EH (cell line): ENCODE measurements at regions not wholly inside any gene's neighbourhood (a gene's known extent, or its start where the extent isn't known, plus 50 kb on each side); places are given as distances from the start of the nearest gene placed in this dataset.

ENCODE experiments used
- DNase-seq: peaks from one replicate; pipeline ENCODE4 v3.0.0-alpha.2; 2015; ENCODE audit warnings: low read depth

DNA sequence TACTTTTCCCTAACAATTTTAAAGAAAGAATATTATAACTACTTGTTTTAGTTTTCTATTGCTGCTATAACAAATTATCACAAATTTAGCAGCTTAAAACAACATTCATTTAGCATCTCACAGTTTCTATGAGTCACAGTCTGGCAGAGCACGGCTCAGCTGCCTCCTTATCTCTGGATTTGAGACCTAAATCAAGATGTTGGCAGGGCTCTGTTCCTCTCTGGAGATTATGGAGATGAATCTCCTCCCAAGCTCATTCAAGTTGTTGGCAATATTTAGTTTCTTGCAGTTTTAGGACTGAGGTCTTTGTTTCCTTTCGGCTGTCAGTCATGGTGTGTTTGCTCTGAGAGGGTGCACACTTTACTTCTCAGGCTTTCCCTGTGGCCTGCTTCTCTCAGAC, 1065.8 kb upstream of the EYS start:
- DNase-seq = no peak

DNA sequence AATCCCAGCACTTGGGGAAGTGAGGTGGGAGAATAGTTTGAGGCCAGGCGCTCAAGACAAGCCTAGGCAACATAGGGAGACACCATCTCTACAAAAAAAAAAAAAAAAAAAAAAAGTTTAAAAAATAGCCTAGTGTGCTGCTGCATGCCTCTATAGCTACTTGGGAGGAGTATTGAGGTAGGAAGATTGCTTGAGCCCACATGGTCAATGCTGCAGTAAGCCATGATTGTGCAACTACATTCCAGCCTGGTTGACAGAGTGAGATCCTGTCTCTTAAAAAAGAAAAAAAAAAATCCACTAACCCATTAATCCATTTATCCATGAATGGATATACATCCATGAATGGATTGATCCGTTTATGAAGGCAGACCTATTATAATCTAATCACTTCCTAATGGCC, 1064.6 kb upstream of the EYS start:
- no peak for DNase-seq

GRCh38 chr6:66751630-66752029, 1044.6 kb upstream of the EYS start:
- no peak for DNase-seq

GRCh38 chr6:66740346-66740745, 1033.3 kb upstream of the EYS start:
- DNase-seq = no peak

GRCh38 chr6:66735106-66735890, 1028.3 kb upstream of the EYS start:
- DNase-seq = no peak

GRCh38 chr6:66731310-66731709, 1024.3 kb upstream of the EYS start:
- DNase-seq = no peak

DNA sequence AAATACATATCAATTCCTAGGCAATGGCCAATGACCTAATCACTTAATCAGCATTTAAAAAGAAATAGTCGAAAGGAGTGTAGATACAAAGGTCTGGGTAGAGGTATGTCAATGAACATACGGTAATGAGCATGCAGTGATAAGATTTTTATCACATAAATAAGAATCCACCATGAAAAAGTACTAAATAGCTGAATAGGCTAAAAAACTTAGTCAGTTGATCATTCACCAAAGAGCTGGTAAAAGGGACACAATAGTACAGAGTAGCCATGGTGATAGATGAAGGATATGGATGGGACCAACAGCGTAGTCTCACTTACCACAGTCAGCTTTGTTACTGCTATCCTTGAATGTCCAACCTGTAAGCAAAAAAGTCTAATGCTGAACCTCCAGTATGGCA, 1018.6 kb upstream of the EYS start:
- no peak for DNase-seq

- DNase-seq = no peak
Observed at GRCh38 chr6:66717801-66718200, 1010.8 kb upstream of the EYS start.

DNA sequence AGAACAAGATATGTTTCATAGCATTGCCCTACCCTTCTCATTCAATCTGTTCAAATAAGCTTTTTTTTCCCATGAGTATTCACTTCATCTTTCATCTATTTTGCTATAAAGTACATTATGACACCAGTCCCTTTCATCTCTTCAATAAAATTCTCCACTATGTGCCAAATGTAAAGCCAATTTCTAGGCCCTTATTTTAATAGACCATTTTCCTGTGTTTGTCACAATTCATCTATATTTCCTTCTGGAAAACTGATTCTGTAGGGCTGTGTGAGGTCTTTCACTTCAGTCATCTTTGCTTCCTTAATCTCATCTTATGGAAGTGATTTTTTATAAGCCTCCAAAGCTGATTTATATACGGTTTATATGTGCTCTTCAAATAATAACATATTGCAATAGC, 992.4 kb upstream of the EYS start:
- no peak for DNase-seq

GRCh38 chr6:66689608-66690007, 982.6 kb upstream of the EYS start:
- DNase-seq = no peak

- DNase-seq = no peak
Observed at GRCh38 chr6:66687611-66688140, 980.6 kb upstream of the EYS start.

- DNase-seq = no peak
Observed at GRCh38 chr6:66675906-66676305, 968.9 kb upstream of the EYS start.

DNA sequence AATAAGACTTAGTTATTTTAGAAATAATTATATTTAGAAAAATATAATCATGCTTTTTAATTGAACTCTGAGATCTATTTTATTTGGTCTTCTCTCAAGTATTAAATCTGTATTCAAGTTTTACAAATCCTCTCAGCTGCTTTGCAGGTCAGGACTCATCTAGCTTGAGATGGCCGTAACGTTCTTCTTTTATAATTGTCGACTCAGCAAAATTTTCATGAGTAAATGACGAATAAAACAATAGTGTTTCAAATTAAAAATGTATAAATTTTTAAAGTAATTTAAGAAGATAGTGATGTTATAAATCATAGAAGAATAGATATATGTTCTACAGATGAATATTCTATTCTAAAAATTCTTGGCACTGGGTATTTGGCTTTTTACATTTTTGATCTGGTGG, 957.1 kb upstream of the EYS start:
- DNase-seq = no peak

DNA sequence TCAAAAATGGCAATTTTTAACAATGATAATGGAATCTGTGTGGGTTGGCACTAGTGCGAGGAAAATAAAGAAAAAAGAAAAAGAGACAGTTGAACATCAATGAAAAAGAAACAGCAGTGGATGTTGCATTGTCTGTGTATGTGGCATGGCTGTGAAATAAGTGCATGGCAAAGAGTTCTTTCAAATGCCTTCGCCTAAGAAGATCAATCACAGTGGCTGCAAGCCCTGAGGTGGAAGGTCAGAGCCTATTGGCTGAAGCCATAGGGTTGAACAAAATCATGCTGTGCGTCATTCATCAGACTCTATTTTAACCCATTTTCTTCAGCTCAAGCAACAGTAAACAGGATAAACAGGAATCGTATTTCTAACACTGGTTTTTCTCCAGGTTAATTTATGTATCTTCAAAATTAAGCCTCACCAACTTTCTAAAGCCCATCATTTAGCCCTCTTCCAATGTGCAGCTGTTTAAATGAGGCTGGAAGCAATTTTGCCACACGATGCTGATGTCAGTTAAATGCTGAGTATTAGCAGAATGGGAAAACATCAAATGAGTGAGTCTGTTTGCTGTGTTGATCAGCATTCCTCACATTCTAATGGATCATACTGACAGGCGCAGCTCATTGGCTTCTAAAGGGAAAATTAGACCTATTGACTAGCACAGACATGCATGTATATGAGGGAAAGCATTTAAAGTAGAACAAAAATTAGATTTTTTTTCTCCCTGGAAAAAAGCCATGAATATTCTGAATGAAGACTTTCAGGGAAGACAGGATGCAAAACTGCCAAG, 955.9 kb upstream of the EYS start:
- DNase-seq = no peak

GRCh38 chr6:66662196-66662595, 955.2 kb upstream of the EYS start:
- DNase-seq = no peak

DNA sequence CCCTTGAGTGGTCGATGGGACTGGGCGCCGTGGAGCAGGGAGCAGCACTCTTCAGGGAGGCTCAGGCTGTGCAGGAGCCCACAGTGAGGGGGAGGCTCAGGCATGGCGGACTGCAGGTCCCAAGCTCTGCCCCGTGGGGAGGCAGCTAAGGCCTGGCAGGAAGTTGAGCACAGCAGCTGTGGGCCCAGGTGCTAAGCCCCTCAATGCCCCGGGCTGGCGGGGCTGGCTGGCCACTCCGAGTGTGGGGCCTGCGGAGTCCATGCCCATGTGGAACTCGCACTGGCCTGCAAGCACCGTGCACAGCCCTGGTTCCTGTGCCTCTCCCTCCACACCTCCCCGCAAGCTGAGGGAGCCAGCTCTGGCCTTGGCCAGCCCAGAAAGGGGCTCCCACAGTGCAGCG, 948.4 kb upstream of the EYS start:
- DNase-seq = no peak

- DNase-seq = no peak
Observed at GRCh38 chr6:66638518-66638917, 931.5 kb upstream of the EYS start.

- DNase-seq = no peak
Observed at GRCh38 chr6:66638099-66638498, 931.1 kb upstream of the EYS start.

GRCh38 chr6:66628917-66629316, 921.9 kb upstream of the EYS start:
- no peak for DNase-seq

GRCh38 chr6:66623050-66623449, 916.0 kb upstream of the EYS start:
- DNase-seq = no peak

- no peak for DNase-seq
Observed at GRCh38 chr6:66605971-66606370, 898.9 kb upstream of the EYS start.

GRCh38 chr6:66605011-66605410, 898.0 kb upstream of the EYS start:
- no peak for DNase-seq

- no peak for DNase-seq
Observed at GRCh38 chr6:66599541-66599940, 892.5 kb upstream of the EYS start.
